KOPT-K1 (cell line): ENCODE measurements at regions not wholly inside any gene's neighbourhood (a gene's known extent, or its start where the extent isn't known, plus 50 kb on each side); places are given as distances from the start of the nearest gene placed in this dataset.
"Not testable (repeated sequence)": the region's sequence is repeated elsewhere in the genome, so short reads cannot be mapped to it uniquely, and the experiment has no call there.

Source experiments
- H3K27ac ChIP-seq: fragments of 200-600 bp; sonication (generic); 2 replicates; pipeline ENCODE4 v1.5.1; 2016; ENCODE audit warnings: antibody characterized with exemption, mild to moderate bottlenecking, low read depth, low read length; ENCODE audit not compliant: poor library complexity, severe bottlenecking
- H3K36me3 ChIP-seq: fragments of 200-600 bp; sonication (generic); 2 replicates; pipeline ENCODE4 v1.5.1; 2017; ENCODE audit warnings: antibody characterized with exemption, mild to moderate bottlenecking, low read length, moderate library complexity; ENCODE audit not compliant: insufficient read depth
- H3K9me3 ChIP-seq: fragments of 200-600 bp; sonication (generic); 2 replicates; pipeline ENCODE4 v1.5.1; 2017; ENCODE audit warnings: antibody characterized with exemption, low read length, mild to moderate bottlenecking; ENCODE audit not compliant: insufficient read depth, poor library complexity, severe bottlenecking

- Histone ChIP-seq H3K36me3 (no peaks in the 10 kb centered on the region), H3K27ac (no peak overlapping the region), H3K9me3 (no peaks in the 10 kb centered on the region)
Observed at GRCh38 chr12:126428769-126429168, 1363.5 kb downstream of the AACS start.

GRCh38 chr12:126430921-126431320 is 1365.7 kb downstream of the AACS start:
- Histone ChIP-seq H3K9me3 (no peaks in the 10 kb centered on the region), H3K36me3 (no peaks in the 10 kb centered on the region), H3K27ac (no peak overlapping the region)

GRCh38 chr12:126431767-126432166 is 1366.5 kb downstream of the AACS start:
- Histone ChIP-seq H3K36me3 (no peaks in the 10 kb centered on the region), H3K9me3 (no peaks in the 10 kb centered on the region), H3K27ac (no peak overlapping the region)

- no peaks in the 10 kb centered on the region for H3K9me3 ChIP-seq
- H3K27ac ChIP-seq, result no peak overlapping the region
- H3K36me3 ChIP-seq, result no peaks in the 10 kb centered on the region
Observed at GRCh38 chr12:126432780-126433179, 1367.5 kb downstream of the AACS start.

GRCh38 chr12:126434412-126434985 is 1369.3 kb downstream of the AACS start:
- Histone ChIP-seq H3K27ac (no peak overlapping the region), H3K9me3 (no peaks in the 10 kb centered on the region), H3K36me3 (no peaks in the 10 kb centered on the region)

- Histone ChIP-seq H3K27ac (no peak overlapping the region), H3K36me3 (no peaks in the 10 kb centered on the region), H3K9me3 (no peaks in the 10 kb centered on the region)
Observed at GRCh38 chr12:126436041-126436440, 1370.8 kb downstream of the AACS start.

- Histone ChIP-seq H3K36me3 (no peaks in the 10 kb centered on the region), H3K27ac (no peak overlapping the region), H3K9me3 (no peaks in the 10 kb centered on the region)
Observed at GRCh38 chr12:126437934-126438333, 1372.7 kb downstream of the AACS start.

- Histone ChIP-seq H3K27ac (no peak overlapping the region), H3K36me3 (no peaks in the 10 kb centered on the region), H3K9me3 (no peaks in the 10 kb centered on the region)
Observed at GRCh38 chr12:126443977-126444376, 1378.7 kb downstream of the AACS start.

GRCh38 chr12:126447346-126447745 is 1382.1 kb downstream of the AACS start:
- H3K9me3 ChIP-seq, result no peaks in the 10 kb centered on the region
- no peaks in the 10 kb centered on the region for H3K36me3 ChIP-seq
- no peak overlapping the region for H3K27ac ChIP-seq

GRCh38 chr12:126451809-126452208 is 1386.6 kb downstream of the AACS start:
- Histone ChIP-seq H3K36me3 (no peaks in the 10 kb centered on the region), H3K9me3 (no peaks in the 10 kb centered on the region), H3K27ac (no peak overlapping the region)

- H3K9me3 ChIP-seq, H3K27ac ChIP-seq, H3K36me3 ChIP-seq: not testable (repeated sequence)
Observed at GRCh38 chr12:126452686-126453085, 1387.5 kb downstream of the AACS start.

- no peaks in the 10 kb centered on the region for H3K36me3 ChIP-seq
- H3K9me3 ChIP-seq, result no peaks in the 10 kb centered on the region
- H3K27ac ChIP-seq, result no peak overlapping the region
Observed at GRCh38 chr12:126454581-126454980, 1389.3 kb downstream of the AACS start.

- H3K27ac ChIP-seq, result no peak overlapping the region
- H3K9me3 ChIP-seq, result no peaks in the 10 kb centered on the region
- H3K36me3 ChIP-seq, result no peaks in the 10 kb centered on the region
Observed at GRCh38 chr12:126457776-126458175, 1392.5 kb downstream of the AACS start.

- Histone ChIP-seq H3K36me3 (no peaks in the 10 kb centered on the region), H3K27ac (no peak overlapping the region), H3K9me3 (no peaks in the 10 kb centered on the region)
Observed at GRCh38 chr12:126464153-126464552, 1398.9 kb downstream of the AACS start.

GRCh38 chr12:126469211-126469610 is 1404.0 kb downstream of the AACS start:
- no peaks in the 10 kb centered on the region for H3K9me3 ChIP-seq
- H3K36me3 ChIP-seq, result no peaks in the 10 kb centered on the region
- no peak overlapping the region for H3K27ac ChIP-seq

GRCh38 chr12:126474703-126475102 is 1409.5 kb downstream of the AACS start:
- no peaks in the 10 kb centered on the region for H3K36me3 ChIP-seq
- H3K9me3 ChIP-seq, result peaks cover 8% of the 10 kb centered on the region
- no peak overlapping the region for H3K27ac ChIP-seq
